ENCODE measurements at regions not wholly inside any gene's neighbourhood (a gene's known extent, or its start where the extent isn't known, plus 50 kb on each side); places are given as distances from the start of the nearest gene placed in this dataset.

DNA sequence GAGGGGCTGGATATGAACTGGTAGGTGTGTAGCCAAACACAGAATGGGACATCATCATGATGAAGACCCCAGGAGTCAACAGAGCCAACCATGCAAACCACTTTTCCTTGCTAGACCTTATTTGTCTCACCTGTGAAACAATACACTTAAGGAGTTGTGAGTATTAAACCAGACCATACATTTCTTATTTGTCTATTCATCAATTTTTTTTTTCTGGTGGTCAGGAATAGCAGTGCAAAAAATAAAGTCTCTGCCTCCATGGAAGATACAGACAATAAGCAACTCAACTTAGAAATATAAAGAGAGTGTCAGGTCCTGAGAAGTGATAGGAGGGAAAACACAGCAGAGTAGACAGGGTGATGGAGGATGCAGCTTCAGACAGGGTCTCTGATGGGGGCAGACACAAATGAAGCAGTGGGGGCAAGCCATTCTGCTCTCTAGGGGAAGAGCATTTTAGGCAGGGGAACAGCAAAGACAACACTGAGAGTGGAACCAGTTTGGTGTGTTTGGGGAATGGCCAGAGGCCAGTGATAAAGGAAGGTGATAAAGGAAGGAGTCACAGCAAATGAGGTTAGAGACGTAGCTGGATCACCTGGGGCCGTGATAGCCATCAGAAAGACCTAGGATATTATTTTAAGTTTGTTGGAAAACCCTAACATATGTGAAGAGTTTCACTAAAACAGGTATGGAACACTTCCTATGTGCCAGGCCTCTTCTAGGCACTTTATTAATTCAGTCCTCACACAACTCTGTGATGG lies 256.2 kb downstream of the MAN2A1 start:
- no peak for DNase-seq

- no peak for DNase-seq
Measured at GRCh38 chr5:109946610-109947009, 256.9 kb downstream of the MAN2A1 start.

DNA sequence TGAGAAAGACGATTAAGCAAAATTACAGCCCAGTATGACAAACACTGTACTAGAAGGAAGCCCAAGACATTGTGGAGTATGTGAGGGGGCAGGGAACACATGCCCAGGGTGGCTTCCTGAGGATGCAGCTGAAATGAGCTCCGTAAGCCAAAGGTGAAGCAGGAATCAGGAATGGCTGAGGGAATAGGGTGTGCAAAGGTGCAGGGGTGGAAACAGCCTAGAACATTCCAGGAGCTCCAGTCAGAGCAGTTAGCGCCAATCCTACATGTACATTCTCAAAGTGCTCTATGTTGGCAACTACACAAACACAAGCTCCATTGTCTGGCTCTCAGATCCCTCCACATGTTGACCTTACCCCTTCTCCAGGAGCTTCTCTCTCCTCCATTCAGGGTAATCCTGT lies 257.9 kb downstream of the MAN2A1 start:
- no peak for DNase-seq

DNA sequence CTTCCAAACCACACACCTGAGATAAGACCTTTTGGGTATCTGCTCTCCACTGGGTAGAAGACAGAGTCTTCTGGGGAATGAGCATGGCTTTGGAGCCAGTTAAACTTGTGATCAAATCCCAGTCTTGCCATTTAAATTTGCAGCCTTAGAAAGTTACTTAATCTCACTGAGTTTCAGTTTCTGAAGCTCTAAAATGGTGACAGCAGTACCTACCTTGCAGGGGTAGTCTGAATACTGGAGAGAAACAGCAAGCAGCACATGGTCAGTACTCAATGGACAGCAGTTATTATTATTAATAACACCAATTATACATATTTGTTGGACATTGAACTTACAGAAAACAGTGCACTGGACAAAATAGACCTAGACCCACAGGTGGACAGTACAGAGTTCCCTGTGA lies 260.9 kb downstream of the MAN2A1 start:
- DNase-seq, result no peak

DNA sequence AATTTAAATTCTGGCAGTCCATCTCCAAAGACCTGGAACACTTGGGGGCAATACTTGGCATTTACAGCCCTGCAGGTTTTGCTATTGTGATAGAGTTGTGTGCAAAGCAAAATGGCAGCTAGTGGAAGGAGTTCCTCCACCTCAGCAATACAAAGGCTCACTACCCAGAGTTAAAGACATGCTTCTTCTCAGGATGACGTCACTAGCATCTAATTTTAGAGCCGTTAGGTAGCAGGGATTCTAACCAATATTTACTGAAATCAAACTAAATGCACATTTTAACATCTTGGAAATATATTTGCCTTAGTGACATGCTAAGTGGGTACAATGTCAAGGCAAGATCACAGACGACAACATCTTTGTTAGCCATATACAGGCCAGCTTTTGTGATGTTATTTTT lies 261.6 kb downstream of the MAN2A1 start:
- DNase-seq, result no peak

DNA sequence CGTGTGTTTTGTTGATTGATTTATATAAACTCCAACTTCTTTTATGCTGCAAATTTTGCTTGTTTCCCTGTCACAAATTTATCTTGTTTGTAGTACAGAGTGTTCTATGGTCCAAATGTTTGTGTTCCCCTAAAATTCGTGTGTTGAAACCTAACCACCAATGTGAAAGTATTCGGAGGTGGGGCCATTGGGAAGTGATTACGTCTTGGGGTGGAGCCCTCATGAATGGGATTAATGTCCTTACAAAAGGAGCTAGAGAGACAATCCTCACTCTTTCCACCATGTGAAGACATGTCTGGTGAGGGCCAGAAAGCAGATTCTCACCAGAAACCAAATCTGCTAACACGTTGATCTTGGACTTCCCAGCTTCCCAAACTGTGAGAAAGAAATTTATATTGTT lies 262.0 kb downstream of the MAN2A1 start:
- DNase-seq, result no peak

GRCh38 chr5:109953761-109954160 lies 264.0 kb downstream of the MAN2A1 start:
- no peak for DNase-seq

DNA sequence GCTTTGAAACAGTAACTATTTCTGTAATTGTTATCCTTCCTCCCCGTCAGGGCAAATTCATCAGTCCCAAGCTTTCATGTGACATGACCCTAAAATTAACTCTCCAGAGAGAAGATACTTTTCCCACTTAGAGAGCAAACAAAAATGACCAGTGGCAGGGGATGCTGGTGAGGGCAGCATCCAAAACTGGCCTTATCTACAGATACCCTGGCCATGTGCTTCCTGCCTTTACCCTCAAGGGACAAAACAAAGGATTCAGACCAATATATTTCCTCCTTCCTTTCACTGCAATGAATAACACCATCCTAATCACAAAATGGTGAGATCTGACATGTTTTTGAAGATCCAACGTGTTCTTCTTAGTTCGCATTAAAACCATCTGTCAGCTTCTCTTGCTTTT lies 267.2 kb downstream of the MAN2A1 start:
- DNase-seq, result no peak

DNA sequence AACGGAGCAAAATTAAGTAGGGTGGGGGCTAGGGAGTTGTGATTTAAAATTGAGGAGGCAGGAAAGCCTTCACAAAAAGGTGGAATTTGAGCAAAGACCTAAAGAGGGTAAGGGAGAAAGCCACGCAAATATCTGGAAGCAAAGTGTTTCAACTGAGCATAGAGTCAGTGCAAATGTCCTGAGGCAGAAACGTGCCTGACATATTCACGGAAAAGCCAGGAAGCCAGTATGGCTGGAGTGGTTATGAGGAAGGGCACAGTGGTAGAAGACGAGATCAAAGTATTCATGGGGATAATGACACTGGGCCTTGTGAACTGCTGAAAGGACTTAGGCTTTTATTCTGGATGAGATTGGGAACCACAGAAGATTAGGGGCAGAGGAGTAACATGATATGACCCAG lies 268.4 kb downstream of the MAN2A1 start:
- DNase-seq, result no peak

- peak; percentile 4 for DNase-seq
Measured at GRCh38 chr5:109959652-109960051, 269.9 kb downstream of the MAN2A1 start.

- DNase-seq, result peak; percentile 73
Measured at GRCh38 chr5:109961751-109962150, 272.0 kb downstream of the MAN2A1 start.

- peak; percentile 89 for DNase-seq
Measured at GRCh38 chr5:109962882-109963603, 273.3 kb downstream of the MAN2A1 start.

DNA sequence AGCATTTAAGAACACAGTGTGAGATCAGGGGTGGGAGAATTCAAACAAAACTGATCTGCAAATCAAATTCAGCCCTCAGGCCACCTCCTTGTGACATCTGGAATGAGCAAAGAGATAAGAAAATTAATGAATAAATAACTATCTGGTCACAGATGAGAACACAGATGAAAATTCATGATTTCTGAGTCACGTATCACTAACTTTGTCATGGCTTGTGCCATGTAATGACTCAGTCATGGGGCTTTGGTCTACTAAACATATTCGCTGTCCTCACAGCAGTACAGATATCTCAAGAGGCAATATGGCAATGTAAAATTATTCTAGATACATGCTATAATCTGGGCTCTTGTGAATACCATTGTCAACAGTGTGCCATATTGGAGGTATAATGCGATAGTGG lies 274.4 kb downstream of the MAN2A1 start:
- no peak for DNase-seq

DNA sequence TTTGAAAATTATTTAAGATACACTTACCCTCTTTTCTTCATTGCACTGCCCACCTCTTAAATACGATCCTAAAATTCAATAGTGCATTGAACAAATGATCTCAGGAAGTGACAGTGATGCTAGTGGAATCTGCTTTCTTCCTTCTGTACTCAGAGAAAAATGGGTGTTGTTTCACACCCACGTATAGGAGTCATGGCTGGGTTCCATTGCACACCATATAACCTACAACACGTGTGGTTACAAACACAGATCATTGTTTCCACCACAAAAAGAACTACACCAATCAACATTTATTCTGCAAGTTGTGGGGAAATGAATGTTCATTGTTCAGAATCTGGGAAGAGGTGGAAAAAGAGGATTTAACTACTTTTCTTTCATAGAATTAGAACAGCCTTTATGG lies 275.9 kb downstream of the MAN2A1 start:
- no peak for DNase-seq

DNA sequence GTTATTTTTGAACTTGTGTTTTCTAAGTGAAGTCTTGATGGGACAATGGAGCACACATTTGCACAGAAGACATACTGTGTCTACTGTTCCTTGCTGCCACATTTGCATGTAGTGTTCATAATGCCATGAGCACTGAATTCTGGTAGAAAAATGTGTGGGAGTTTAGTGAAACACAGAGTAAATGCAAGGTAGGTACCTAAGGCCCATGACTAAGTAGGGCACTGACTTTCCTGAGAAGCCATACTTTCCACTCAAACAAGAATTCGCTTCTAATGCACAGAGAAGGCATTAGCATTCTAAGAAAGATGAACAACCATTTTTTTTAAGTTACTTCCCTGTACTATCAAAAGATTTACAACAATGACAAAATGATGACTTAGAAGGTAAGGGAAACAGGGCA lies 282.2 kb downstream of the MAN2A1 start:
- DNase-seq, result no peak

DNA sequence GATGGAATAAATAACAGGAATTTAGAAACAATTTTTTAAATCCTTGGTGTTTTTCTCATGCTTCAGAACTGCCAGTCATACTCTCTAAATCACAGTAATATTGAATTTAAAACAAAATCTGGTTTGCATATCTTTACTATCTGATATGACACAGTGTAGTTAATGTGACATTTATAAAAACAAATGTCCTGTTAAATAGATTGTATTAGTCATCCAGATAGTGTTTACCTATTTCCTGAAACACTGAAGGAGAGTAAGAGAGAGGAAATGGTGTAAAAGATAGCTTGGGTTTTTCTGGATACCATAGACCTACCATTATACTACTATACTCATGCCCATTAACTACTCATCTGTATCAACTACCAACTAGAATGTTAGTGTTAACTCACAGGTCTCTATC lies 292.3 kb downstream of the MAN2A1 start:
- DNase-seq, result no peak

DNA sequence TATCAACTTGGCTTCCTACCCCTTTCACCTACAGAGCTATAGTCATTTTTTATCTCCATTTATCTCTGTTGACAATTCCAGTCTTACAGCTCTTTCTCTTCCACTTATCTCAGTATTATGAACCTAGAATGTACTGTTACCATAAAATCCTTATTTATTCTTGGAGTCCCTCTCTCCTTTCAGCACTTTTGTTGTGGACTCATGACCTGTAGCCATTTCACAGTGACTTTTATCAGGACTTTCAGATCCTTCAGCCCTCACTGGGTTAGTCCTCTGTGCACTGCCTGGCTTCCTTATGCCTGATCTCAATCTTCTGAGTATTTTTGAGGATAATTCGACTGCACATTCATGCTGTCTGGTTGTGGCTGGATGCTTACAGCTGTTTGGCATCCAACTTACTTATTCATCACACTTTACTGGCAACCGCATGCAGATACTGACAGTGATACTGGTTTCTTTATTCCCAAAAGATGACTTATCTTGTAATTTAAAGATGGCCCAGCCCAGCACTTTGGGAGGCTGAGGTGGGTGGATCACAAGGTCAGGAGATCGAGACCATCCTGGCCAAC lies 293.3 kb downstream of the MAN2A1 start:
- no peak for DNase-seq

- DNase-seq, result no peak
Measured at GRCh38 chr5:109986726-109987125, 297.0 kb downstream of the MAN2A1 start.

DNA sequence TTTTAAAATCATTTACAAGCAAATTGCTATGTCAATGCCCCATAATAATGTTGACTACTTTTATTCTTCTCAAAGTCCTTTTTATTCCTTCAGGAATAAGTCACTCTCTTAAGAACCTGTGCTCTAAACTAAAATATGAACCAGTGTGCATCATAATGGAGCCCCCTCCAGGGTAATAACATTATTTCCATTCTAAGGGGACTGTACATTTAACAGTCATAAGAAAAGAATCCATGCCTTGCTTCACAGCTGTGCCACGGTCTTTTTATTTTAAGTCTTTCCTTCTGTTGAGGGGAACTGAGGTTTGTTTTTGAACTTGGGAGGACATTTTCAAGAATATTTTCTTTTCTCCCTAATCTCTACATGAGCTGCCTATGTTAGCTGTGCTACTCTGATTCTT lies 297.6 kb downstream of the MAN2A1 start:
- no peak for DNase-seq

DNA sequence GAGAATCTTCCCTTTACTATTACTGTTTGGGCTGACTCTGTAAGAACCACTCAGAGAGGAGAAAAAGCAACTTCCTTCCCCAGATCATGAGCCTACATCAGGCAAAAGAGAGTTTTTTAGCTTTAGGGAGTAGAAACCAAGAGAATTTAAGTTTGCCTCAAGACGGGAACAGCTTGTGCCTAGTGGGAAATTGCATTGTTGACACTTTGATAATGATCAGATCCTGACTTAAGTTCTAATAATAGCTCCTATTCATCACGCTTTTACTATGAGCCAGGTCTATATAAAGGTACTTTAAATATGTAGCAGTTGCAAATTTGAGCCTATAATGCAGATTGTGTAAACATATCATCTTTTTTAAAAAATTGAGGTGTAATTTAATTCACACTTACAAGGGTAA lies 298.2 kb downstream of the MAN2A1 start:
- no peak for DNase-seq

DNA sequence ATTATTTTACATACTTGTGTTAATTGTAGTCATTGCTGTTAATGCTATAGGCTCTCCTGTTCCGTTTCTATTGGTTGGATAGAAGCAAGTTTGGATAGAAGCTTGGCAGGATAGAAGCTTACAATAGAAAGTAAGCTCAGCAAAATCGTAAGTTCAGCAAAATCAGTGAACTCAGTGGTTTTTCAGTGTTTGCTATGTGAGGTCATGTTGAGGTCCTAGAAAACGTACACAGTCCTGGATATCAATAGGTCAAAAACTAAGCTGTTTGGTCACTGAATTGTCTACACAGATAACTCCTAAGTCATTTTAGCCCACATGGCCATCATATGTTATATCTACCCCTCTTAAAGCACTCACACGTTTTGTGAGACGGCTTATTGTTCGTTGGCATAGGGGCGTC lies 299.4 kb downstream of the MAN2A1 start:
- no peak for DNase-seq

DNA sequence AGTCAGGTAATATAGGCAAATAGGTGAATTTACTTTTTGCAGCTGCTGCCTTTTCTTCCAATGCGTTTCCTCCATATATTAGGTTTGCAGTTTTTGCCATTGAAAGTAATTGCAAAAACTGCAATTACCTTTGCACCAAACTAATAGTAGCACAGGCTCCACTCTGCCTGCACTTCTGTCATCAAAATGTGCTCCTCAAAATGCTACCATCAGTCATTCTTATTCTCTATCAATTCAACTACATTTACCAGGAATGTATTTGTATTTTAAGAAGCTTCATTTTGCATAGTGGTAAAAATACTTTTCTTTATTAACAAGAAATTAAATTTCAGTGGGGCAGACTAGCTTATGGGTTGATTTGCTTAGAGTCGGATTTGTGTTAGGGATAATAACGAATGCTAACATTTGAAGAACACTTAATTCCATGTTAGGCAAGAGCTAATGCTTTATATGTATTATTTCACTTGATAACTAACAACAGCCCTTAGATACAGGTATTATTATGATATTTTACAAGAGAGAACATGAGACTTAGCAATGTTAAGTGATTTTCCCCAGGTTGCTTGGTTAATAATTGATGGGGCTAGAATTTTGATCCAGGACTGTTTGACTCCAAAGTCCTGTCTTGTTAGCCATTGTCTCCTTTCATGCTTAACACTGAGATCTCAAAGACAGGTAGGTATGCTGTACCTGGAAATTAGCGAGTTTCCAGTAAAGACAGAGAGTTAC lies 300.4 kb downstream of the MAN2A1 start:
- no peak for DNase-seq

GRCh38 chr5:109990723-109991359 lies 301.1 kb downstream of the MAN2A1 start:
- DNase-seq, result no peak
